Hindlimb muscle (tissue), 1 donor: ENCODE measurements at regions not wholly inside any gene's neighbourhood (a gene's known extent, or its start where the extent isn't known, plus 50 kb on each side); places are given as distances from the start of the nearest gene placed in this dataset.
"Not testable (repeated sequence)": the region's sequence is repeated elsewhere in the genome, so short reads cannot be mapped to it uniquely, and the experiment has no call there.

ENCODE experiments used
- DNase-seq: peaks from one replicate; pipeline ENCODE4 v3.0.0-alpha.2; 2013

GRCh38 chr10:37067576-37067975 is 57.8 kb upstream of the ANKRD30A start:
- no peak for DNase-seq

- DNase-seq, result not testable (repeated sequence)
These were observed 63.1 kb upstream of the ANKRD30A start for GRCh38 chr10:37062296-37062695.

GRCh38 chr10:37057261-37057660 is 68.1 kb upstream of the ANKRD30A start:
- DNase-seq, result no peak

- DNase-seq, result no peak
These were observed 71.9 kb upstream of the ANKRD30A start for GRCh38 chr10:37053476-37053875.

GRCh38 chr10:37049982-37050381 is 75.4 kb upstream of the ANKRD30A start:
- DNase-seq, result not testable (repeated sequence)

GRCh38 chr10:37044319-37044718 is 81.1 kb upstream of the ANKRD30A start:
- not testable (repeated sequence) for DNase-seq

GRCh38 chr10:37035853-37036252 is 89.5 kb upstream of the ANKRD30A start:
- DNase-seq, result no peak

- no peak for DNase-seq
These were observed 109.9 kb upstream of the ANKRD30A start for GRCh38 chr10:37015498-37015897.

- no peak for DNase-seq
These were observed 114.7 kb upstream of the ANKRD30A start for GRCh38 chr10:37010741-37011140.

- not testable (repeated sequence) for DNase-seq
These were observed 117.1 kb upstream of the ANKRD30A start for GRCh38 chr10:37008276-37008675.

GRCh38 chr10:37003126-37003525 is 122.3 kb upstream of the ANKRD30A start:
- DNase-seq, result no peak

GRCh38 chr10:36995806-36996205 is 129.6 kb upstream of the ANKRD30A start:
- DNase-seq, result not testable (repeated sequence)

GRCh38 chr10:36994886-36995285 is 130.5 kb upstream of the ANKRD30A start:
- no peak for DNase-seq

- DNase-seq, result no peak
These were observed 136.2 kb upstream of the ANKRD30A start for GRCh38 chr10:36989233-36989632.

- DNase-seq, result no peak
These were observed 178.8 kb upstream of the ANKRD30A start for GRCh38 chr10:36946598-36946997.

GRCh38 chr10:36943544-36943943 is 181.9 kb upstream of the ANKRD30A start:
- no peak for DNase-seq

GRCh38 chr10:36942616-36943015 is 182.8 kb upstream of the ANKRD30A start:
- DNase-seq, result no peak

- no peak for DNase-seq
These were observed 222.4 kb upstream of the ANKRD30A start for GRCh38 chr10:36903040-36903439.

GRCh38 chr10:36899652-36900051 is 225.7 kb upstream of the ANKRD30A start:
- DNase-seq, result no peak

- no peak for DNase-seq
These were observed 236.3 kb upstream of the ANKRD30A start for GRCh38 chr10:36888925-36889573.

- DNase-seq, result no peak
These were observed 239.0 kb upstream of the ANKRD30A start for GRCh38 chr10:36886303-36886891.

- no peak for DNase-seq
These were observed 239.7 kb upstream of the ANKRD30A start for GRCh38 chr10:36885746-36886145.

- no peak for DNase-seq
These were observed 242.6 kb upstream of the ANKRD30A start for GRCh38 chr10:36882781-36883180.

- DNase-seq, result no peak
These were observed 244.5 kb upstream of the ANKRD30A start for GRCh38 chr10:36880898-36881297.
